Retina (tissue), 1 donor: ENCODE measurements at regions not wholly inside any gene's neighbourhood (a gene's known extent, or its start where the extent isn't known, plus 50 kb on each side); places are given as distances from the start of the nearest gene placed in this dataset.
"Not testable (repeated sequence)": the region's sequence is repeated elsewhere in the genome, so short reads cannot be mapped to it uniquely, and the experiment has no call there.

Experiments used
- DNase-seq: peaks from one replicate; pipeline ENCODE4 v3.0.0-alpha.2; 2016

DNA sequence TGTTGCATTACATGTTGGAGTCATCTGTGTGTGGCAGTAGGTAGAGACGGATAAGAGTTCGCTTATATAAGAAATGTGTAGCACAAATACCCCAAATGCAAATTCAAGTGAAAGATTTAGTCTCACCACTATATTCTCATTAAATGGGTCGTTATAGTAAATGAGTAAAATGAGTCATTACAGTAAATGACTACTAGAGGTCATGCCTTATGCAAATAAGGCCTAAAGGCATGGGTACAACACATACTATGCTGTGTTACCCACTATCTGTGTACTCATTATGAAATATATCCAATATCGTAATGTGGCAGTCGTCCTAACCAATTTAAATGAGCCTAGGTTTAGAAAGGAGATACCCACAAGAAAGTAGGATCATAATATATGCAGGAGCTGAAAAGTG lies 1603.1 kb downstream of the C4orf33 start:
- DNase-seq, result no peak

DNA sequence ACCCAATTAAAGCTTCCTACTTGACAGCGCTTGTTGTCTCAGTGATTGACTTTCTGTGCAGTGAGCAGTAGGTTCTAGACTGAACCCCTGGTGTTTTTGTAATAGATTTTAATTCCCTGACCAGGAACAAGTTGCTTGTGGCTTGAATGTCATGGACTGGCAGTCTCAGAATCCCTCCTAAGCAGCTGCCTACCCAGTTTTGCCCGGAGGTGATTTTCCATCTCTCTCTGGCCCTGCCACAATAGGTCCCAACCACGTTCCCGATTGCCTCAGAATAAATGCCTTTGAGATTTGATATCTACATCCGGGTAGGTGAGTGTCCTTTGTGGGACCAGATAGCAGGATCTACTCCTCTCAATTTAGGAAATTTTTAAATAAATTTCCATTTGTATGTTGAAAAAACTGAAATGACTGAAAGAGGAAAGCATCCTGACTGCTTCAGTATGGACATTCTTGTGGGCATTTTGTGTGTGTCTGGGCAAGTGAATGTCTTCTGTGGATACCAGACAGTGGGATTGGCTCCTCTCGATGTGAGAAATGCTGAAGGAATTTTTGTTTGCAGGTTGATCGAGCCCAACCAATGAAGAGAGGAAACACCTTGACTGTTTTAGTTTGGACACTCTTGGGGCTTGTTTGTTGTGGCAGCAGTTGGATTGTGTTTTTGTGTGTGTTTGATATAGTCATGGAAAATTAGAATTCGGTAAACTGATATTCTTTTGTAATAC lies 1607.4 kb downstream of the C4orf33 start:
- DNase-seq, result no peak

DNA sequence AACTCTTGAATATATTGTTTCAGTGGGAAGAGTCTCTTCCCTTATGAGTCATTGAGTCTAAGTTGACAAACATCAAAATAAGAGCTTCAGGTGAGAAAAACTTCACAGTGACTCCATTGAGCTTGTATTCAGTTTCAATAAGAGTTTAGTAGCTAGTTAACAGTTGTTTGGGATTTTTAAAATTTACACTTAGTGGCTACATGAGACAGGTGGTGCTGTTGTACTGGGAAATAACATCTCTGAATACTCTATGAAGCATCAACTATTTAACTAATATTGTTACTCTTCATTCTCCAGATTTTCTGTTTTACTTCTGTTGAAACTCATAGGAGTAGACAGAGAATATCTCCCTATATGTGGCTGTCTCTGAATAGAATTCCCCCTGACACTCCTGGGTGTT lies 1609.1 kb downstream of the C4orf33 start:
- no peak for DNase-seq

DNA sequence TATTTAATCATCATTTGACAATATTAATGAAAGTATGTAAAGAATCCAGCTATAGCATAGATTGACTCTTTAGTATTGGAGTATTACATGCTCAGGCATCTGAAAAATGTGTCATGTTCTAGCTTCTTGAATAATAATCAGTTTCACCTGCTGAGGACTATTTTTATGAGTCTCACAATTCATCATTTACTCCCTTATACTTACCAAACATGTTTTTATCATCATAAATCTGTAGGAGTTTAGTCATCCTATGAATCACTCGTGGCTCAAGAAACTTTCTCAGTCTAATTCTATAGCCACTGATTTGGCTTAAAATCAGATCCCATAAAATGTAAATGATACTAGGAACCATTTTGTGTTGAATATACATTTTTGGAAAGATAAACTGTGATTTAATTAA lies 1616.1 kb downstream of the C4orf33 start:
- DNase-seq, result no peak

DNA sequence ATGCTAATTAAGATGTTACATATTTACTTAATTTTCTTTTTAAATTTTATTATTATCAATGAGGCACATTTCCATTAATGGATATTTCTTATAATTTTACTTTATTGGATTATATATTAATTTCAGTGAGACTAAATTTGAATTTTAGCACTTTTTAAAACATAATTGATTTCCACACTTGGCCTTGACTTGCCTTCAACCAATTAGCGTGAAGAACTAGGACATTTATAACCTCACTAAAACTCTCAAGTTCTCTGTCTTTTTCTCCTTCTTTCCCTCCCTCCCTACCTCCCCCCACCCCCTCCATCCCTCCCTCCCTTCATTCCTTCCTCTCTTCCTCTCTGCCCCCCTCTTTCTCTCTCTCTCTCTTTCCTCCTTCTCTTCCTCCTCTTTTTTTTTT lies 1618.1 kb downstream of the C4orf33 start:
- no peak for DNase-seq

DNA sequence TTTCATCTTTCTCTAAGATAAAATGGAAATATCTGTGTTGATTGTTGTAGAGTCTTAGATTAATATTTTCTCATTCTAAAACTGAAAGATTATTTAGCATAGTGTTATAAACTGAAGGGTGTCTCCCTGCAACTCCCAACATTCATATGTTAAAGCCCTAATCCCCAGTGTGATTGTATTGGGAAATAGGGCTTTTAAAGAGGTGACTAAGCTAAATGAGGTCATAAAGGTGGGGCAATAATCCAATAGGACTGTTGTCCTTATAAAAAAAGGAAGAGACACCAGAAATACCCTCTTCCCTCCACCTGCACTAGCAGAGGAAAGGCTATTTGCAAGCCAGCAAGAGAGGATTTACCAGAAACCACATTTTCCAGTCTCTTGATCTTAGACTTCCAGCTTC lies 1626.4 kb downstream of the C4orf33 start:
- no peak for DNase-seq

DNA sequence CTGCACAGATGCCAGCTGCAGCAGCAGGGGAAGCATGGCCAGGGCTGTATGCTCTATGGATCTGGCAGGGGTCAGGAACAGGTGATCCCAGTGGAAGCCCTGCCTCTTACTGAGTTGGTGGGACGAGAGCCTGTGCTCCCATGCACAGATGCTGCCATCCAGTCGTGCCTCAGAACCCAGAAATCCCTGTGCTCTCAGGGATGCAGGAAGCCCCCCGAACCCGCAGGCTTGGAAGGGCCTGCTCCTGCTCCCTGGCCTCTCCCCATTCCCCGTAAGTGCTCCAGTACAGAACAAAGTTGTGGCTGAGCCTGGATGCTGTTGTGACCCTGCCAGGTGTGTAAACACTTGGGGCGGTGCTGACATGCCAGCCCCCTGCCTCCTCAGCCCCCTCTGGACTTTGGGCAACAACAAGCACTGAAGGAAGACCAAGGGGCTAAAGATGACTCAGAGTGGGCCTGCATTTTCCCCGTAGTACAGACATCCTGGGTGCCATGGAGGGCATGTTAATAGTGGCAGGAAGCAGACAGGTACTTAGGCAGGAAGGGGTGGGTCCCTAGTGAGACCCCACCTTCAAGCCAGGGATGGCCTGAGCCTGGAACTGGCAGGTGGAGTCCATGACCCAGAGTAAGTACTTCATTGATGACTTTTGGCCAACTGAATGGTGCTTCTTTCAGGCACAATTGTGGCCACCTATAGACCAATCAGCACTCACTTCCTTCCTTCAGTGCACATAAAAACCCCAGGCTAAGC lies 1640.7 kb downstream of the C4orf33 start:
- DNase-seq, result no peak

DNA sequence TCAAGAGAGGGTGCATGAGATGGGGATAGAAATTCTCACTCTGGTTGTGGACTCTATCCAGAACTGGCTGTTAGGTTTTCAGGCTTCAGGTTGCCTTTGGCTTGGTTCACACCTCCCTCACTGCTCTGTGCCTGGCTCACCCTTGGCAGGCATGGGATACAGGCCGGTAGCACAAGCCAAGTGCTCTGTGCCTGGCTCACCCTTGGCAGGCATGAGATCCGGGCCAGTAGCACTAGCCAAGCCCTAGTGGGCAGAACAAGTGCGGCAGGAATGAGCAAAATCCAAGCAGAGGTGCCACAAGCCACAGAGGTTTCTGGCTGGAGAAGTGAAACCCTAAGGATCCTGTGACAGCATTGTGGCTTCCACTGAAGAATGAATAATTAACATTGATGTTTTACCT lies 1642.3 kb downstream of the C4orf33 start:
- DNase-seq, result no peak

DNA sequence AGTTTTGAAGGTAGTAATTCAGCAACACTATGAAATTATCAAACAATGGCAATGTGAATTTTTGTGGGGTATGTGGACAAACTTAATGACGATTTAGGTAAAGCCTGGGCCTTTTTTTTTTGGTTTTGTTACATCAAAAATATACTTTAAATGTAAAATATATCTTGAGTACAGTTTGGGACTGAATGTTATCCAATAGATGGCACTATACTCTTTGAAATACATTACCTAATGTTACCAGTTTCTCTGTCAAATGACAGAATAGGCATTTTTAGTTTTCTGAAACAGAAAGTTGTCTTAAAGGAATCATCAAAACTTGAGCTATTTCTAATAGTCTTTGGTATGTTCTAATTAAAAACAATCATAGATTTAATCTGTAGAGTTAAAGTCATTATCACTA lies 1651.9 kb downstream of the C4orf33 start:
- DNase-seq, result no peak

DNA sequence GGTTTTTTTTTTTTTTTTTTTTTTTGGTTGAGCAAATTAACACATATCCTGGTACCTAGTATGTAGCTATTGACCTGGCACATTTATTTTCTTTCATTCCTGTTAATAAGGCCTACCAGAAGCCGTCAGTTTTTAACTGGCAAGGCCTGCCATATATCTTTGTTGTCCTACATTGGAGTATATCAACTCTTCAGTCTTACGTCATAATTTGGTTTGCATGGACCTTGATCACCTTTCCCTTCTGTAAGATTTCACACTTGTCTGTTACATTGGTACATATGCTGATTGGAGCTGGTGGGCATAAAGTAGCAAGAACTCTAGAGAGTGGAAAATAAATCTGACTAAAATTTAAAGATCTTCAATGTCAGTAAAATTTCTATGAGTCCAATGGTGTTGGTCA lies 1658.0 kb downstream of the C4orf33 start:
- DNase-seq, result no peak

DNA sequence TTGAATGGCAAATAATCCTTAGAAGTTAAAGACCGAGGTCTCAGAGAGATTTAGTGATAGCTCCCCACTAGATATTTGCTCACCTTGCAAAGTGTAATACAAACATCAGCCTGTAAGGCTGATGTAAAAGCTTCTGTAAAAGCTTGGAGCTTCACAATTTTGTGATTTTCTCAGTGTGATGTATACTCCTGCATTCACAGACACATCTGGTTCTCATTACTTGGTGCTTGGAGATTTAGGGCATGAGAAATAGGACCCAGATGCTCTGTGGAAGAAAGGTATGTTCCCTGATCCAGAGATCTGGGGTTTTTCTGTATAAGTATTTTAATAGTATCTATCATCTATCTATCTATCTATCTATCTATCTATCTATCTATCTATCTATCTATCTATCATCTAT lies 1664.3 kb downstream of the C4orf33 start:
- DNase-seq, result no peak

DNA sequence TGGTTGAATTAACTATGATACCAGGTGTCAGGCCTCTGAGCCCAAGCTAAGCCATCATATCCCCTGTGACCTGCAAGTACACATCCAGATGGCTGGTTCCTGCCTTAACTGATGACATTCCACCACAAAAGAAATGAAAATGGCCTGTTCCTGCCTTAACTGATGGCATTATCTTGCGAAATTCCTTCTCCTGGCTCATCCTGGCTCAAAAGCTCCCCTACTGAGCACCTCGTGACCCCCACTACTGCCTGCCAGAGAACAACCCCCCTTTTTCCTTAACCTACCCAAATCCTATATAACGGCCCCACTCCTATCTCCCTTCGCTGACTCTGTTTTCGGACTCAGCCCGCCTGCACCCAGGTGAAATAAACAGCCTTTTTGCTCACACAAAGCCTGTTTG lies 1671.4 kb downstream of the C4orf33 start:
- DNase-seq, result not testable (repeated sequence)

DNA sequence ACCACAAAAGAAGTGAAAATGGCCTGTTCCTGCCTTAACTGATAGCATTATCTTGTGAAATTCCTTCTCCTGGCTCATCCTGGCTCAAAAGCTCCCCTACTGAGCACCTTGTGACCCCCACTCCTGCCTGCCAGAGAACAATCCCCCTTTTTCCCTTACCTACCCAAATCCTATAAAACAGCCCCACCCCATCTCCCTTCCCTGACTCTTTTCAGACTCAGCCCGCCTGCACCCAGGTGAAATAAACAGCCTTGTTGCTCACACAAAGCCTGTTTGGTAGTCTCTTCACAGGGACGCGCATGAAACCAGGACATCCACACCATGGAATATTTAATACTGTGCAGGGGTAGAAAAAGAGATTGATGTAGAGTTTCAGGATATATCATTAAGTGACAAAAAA lies 1677.0 kb downstream of the C4orf33 start:
- DNase-seq, result not testable (repeated sequence)

DNA sequence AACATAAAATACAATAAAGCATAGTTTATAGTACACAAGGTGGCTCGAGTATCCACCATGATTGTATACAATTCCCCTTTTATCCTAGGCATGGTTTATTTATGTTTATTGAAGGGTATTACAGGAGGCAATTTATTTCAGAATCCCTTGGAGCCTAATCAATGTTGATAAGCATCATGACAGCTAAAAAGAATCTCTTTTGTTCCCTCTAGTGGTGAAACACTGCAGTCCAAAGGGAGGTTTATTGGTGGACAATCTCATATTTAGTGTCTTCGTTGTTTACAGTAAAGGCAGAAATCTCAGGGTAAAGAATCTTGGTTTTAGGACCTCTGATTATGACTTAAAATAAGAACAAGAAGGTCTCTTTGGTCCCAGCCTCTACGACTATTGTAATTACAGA lies 1712.5 kb downstream of the C4orf33 start:
- DNase-seq, result no peak

DNA sequence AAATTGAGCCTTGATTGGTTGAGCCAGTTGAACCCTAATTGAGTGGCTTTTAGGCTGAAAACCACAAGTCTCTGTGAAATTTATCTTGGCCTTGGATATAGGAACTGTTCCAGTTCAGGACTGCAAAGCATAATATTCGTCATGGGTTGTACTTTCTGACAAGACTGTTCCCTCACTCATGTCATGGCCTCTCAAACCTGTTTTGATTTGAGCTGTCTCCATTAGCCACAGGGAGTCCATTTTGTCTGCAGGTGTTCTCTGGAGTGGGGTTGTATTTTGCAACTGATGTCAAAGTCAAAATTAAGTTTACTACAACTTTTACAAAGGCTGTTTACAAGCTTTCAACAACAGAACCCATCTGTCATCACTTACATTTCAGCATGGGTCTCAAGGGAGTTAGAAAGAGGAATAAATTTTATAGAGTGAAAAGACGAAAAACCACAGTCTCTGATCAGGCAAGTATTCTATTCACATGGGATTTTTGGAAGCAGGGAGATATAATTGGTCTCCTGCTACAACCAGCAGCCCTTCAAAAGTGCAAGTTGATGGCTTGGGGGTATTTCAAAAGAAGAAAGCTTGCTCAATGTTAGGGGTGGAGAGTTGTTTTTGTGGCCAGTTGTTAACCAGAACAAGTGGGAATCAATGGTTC lies 1716.3 kb downstream of the C4orf33 start:
- peak; percentile 1 for DNase-seq

DNA sequence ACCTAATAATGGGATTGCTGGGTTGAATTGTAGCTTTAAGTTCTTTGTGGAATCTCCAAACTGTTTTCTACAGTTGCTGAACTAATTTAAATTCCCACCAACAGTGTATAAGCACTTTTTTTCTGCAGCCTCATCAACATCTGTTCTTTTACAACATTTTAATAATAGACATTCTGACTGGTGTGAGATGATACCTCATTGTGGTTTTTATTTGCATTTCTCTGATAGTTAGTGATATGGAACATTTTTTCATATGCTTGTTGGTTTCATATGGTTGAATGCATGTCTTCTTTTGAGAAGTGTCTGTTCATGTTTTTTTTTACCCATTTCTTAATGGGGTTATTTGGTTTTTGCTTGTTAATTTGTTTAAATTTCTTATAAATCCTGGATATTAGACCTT lies 1718.9 kb downstream of the C4orf33 start:
- no peak for DNase-seq

DNA sequence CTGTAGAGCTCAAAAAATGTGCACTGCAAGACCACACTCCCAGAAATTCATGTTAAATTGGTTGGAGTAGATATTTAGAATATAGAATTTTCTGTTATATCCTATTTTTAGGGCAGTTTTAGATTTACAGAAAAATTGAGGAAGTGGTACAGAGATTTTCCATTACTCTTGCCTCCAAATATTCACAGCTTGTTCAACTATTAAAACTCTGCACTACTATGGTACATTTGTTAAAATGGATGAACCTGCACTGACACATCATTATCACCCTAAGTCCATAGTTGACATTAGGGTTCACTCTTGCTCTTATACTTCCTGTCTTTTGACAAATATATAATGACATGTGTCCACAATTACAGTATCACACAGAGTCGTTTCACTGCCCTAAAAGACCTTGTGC lies 1724.5 kb downstream of the C4orf33 start:
- DNase-seq, result no peak

DNA sequence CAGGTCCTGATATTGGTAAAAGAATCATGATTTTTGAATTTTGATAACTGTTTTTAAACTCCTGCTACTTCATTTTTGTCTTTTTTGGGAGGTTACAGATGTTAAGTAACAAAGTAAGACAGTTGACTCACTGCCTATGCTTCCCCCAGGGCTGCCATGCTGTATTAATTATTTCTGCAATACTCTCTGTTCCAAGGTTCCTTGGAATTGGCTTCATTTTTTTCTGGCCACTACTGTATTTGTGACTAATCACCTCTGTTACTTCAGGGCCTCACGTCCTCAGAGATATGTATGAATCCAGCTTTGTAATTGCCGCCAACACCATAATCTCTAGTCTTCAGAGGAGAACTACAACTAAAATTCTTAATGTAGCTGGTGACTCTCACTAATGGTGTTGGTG lies 1729.3 kb downstream of the C4orf33 start:
- no peak for DNase-seq

DNA sequence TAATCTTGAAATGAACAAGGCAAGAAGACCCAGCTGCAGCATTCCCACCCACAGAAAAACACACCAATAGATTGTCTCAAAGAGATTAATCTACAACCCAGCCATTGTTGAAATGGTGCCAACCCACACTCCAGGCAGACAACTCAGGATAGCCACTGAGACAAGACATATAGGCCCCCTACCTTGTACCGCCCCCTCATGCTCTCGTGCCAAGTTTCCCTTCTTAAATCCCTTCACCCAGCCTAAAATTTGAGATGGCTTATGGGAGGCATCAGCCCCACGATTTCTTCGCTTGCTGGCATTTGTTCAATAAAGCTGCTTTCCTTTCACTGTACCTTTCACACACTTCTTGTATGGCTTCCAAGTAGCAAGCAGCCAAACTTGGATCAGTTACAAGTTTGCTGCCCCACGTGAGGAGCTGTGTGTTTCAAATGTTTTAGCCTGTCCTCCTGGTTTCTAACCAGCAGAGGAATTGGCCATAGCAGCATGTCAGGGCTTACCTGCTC lies 1754.1 kb downstream of the C4orf33 start:
- DNase-seq, result no peak

DNA sequence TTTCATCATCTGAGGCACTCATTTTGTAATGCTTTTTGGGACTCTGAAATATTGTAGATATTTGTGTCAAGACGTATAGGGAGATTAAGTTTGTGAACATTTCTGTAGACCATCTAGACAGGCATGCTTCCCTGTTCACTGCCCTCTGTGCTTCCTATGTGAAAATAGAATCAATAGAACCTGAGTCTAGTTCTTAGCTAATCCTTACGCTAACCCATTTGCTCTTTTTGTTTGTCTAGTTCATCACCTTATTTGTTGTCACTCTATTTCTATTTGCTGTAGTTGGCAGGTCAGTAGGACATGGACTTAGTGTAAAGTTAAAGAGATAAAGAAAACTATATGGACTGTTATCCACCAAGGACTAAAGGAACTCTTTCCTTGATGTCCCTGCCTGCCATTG lies 1755.2 kb downstream of the C4orf33 start:
- no peak for DNase-seq

DNA sequence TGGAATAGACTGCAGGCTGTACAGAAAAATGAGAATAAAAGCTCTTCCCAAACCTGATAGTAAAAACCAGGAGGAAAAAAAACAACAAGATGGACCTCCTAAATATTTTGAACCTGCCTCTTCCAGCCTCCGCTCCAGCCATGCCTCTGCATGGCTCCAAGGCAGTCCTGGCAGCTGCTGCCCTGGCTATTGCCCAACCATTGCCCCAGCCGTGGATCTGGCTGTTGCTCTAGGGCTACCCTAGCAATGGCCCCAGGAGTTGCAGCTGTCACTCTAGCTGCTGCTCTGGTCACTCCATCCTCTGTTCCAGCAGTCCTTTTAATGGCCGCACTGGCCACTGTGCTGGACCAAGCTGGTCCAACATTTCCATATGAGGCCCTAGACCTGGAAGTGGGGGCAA lies 1756.0 kb downstream of the C4orf33 start:
- no peak for DNase-seq

DNA sequence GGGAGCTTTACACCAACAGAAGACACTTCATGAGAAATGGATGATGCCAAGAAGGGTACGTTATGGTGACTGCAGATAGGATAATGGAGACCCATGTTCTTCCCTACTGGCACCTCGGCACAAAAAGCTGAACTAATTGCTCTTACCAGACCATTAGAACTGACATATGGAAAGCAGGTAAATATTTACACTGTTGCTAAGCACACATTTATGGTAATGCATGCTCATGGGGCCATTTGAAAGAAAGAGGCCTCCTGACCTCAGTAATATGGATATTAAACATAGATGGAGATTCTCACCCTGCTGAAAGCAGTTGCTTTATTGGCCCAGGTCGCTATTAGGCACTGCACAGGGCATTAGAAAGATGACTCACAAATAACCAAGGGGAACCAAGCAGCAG lies 1759.6 kb downstream of the C4orf33 start:
- DNase-seq, result no peak

DNA sequence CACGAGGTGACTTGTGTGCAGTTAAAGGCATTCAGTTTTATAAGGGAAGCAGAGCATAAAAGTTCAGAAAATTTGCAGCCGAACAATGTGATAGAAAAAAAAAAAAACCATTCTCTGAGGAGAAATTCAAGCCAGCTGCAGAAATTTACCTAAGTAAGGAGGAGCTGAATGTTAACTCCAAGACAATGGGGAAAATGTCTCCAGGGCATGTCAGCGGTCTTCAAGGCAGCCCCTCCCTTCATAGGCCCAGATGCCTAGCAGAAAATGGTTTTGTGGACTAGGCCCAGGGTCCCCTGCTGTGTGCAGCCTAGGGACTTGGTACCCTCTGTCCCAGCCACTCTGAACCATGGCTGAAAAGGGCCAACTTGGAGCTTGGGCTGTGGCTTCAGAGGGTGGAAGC lies 1764.0 kb downstream of the C4orf33 start:
- DNase-seq, result no peak

DNA sequence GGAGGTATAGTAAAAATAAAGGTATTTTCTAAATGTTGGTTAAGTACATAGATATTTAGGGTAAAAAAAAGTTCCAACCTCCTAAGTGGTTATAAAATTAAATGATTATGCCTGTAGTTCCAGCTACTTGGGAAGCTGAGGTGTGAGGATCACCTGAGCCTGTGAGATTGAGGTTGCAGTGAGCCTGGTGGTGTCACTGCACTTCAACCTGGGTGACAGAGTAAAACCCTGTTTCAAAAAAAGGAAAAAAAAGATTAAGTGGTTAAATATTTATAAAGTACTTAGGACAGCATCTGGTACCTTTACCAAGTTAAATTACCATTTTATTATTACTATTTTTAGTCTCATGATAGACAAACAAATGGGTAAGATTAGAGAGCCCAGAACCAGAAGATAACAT lies 1801.0 kb downstream of the C4orf33 start:
- no peak for DNase-seq
